Endothelial cell of umbilical vein (primary cell): ENCODE measurements at regions not wholly inside any gene's neighbourhood (a gene's known extent, or its start where the extent isn't known, plus 50 kb on each side); places are given as distances from the start of the nearest gene placed in this dataset.

Experiments used
- BruUV-seq: library from RNA; stranded (reverse); fragments of 400-500 nt; replicated peaks from 2 replicates; lab custom pipeline; 2021; lab: Mats Ljungman, UMichigan
- CTCF ChIA-PET: fragments of 300-600, 350-600 bp; sonication (Branson Sonifier 250); formaldehyde crosslinking; loops from one replicate; lab custom pipeline; 2021; ENCODE audit warnings: antibody characterized with exemption, inconsistent platforms; lab: Charles Lee
- POLR2A ChIA-PET: fragments of 300-600, 350-600 bp; sonication (Branson Sonifier 250); formaldehyde crosslinking; loops from one replicate; lab custom pipeline; 2021; ENCODE audit warnings: antibody characterized with exemption, inconsistent platforms; lab: Charles Lee
- DNase-seq: peaks from one replicate; pipeline ENCODE4 v3.0.0-alpha.2; 2011; ENCODE audit warnings: low read depth, low spot score
- FAIRE-seq: peaks from 2 replicates; lab custom pipeline; 2011; peaks lifted over from hg19 to GRCh38; lab: Jason Lieb, UNC
- H2AFZ ChIP-seq: 2 replicates; pipeline ENCODE4 v1.6.0; 2012; ENCODE audit warnings: low read depth, low read length, control low read depth, inconsistent platforms
- H3K27ac ChIP-seq: 2 replicates; pipeline ENCODE4 v1.5.1; 2011; ENCODE audit warnings: low read depth, mild to moderate bottlenecking, control low read depth, low read length, moderate library complexity; ENCODE audit not compliant: insufficient read depth
- H3K27me3 ChIP-seq, 2 experiments: 2 replicates each; pipeline versions ENCODE4 v1.6.0 to v1.6.1; 2011; ENCODE audit warnings: low read length in 2 of 2, mixed read lengths in 1 of 2; ENCODE audit not compliant: control insufficient read depth in 2 of 2, insufficient read depth in 2 of 2
- H3K36me3 ChIP-seq, 2 experiments: 2 replicates in 1 of 2; 3 replicates in 1 of 2; pipeline ENCODE4 v1.5.1; 2011; ENCODE audit warnings: low read length in 2 of 2, mild to moderate bottlenecking in 1 of 2, moderate library complexity in 1 of 2; ENCODE audit not compliant: control insufficient read depth in 2 of 2, insufficient read depth in 2 of 2; ENCODE audit errors: extremely low read depth in 1 of 2
- H3K4me1 ChIP-seq: 3 replicates; pipeline ENCODE4 v1.5.1; 2011; ENCODE audit warnings: mild to moderate bottlenecking, low read length; ENCODE audit not compliant: control insufficient read depth, insufficient read depth; ENCODE audit errors: extremely low read depth
- H3K4me2 ChIP-seq: 2 replicates; pipeline ENCODE4 v1.6.1; 2011; ENCODE audit warnings: low read length, control low read depth, mixed read lengths; ENCODE audit not compliant: insufficient read depth
- H3K4me3 ChIP-seq, 3 experiments: fragments of 200-600 bp in 1 of 3; sonication (generic), shearing (Covaris generic) in 1 of 3; replicated peaks in 1 of 3; 2 replicates each; pipeline ENCODE4 v1.5.1; 2011 to 2016; ENCODE audit warnings: control low read depth in 3 of 3, low read length in 3 of 3, mild to moderate bottlenecking in 2 of 3, inconsistent platforms in 1 of 3, low read depth in 1 of 3, moderate library complexity in 1 of 3; ENCODE audit not compliant: insufficient read depth in 1 of 3
- H3K79me2 ChIP-seq: 2 replicates; pipeline ENCODE4 v1.6.0; 2012; ENCODE audit warnings: low read length, inconsistent platforms; ENCODE audit not compliant: control insufficient read depth, insufficient read depth
- H3K9ac ChIP-seq: replicated peaks from 2 replicates; pipeline ENCODE3; 2011; ENCODE audit warnings: low read length, control low read depth; ENCODE audit not compliant: insufficient read depth; ENCODE audit errors: extremely low read depth
- H3K9me1 ChIP-seq: replicated peaks from 3 replicates; pipeline ENCODE4 v1.6.0; 2011; ENCODE audit warnings: mild to moderate bottlenecking, low read length; ENCODE audit not compliant: control insufficient read depth, insufficient read depth; ENCODE audit errors: extremely low read depth
- H3K9me3 ChIP-seq: replicated peaks from 2 replicates; pipeline ENCODE4 v1.5.1; 2012; ENCODE audit warnings: low read length, inconsistent platforms; ENCODE audit not compliant: control insufficient read depth, insufficient read depth
- H4K20me1 ChIP-seq: replicated peaks from 2 replicates; pipeline ENCODE3; 2011; ENCODE audit warnings: mild to moderate bottlenecking, low read length; ENCODE audit not compliant: control insufficient read depth, insufficient read depth; ENCODE audit errors: extremely low read depth
- CTCF ChIP-seq, 2 donors: IDR thresholded peaks; 1 replicate in 1 of 2; 2 replicates in 1 of 2; pipeline ENCODE4 v1.5.1; 2011; ENCODE audit warnings: low read length in 2 of 2, mild to moderate bottlenecking in 2 of 2, moderate library complexity in 2 of 2, control low read depth in 1 of 2, inconsistent platforms in 1 of 2, low read depth in 1 of 2; ENCODE audit not compliant: insufficient read depth in 1 of 2; ENCODE audit errors: extremely low read depth in 1 of 2
- EZH2 ChIP-seq: IDR thresholded peaks from 2 replicates; pipeline ENCODE4 v1.6.1; 2012; ENCODE audit warnings: borderline replicate concordance, low read depth, mild to moderate bottlenecking, moderate library complexity, low read length, inconsistent platforms; ENCODE audit not compliant: severe bottlenecking
- FOS ChIP-seq: IDR thresholded peaks from 2 replicates; pipeline ENCODE4 v1.6.1; 2011; ENCODE audit warnings: mild to moderate bottlenecking, low read length, moderate library complexity, borderline replicate concordance; ENCODE audit not compliant: insufficient read depth
- GATA2 ChIP-seq: IDR thresholded peaks from 2 replicates; pipeline ENCODE4 v1.7.0; 2011; ENCODE audit warnings: low read depth, mild to moderate bottlenecking, moderate library complexity, mixed read lengths, low read length; ENCODE audit not compliant: insufficient read length, insufficient read depth
- JUN ChIP-seq: IDR thresholded peaks from 2 replicates; pipeline ENCODE4 v1.6.1; 2011; ENCODE audit warnings: borderline replicate concordance, low read depth; ENCODE audit not compliant: insufficient read length, insufficient read depth
- MAX ChIP-seq: IDR thresholded peaks from 2 replicates; pipeline ENCODE4 v1.6.1; 2011; ENCODE audit not compliant: insufficient read depth, insufficient read length
- MYC ChIP-seq: IDR thresholded peaks from one replicate; pipeline ENCODE4 v1.6.1; 2011; ENCODE audit warnings: mild to moderate bottlenecking, low read depth, low read length
- POLR2A ChIP-seq: IDR thresholded peaks from 2 replicates; pipeline ENCODE4 v1.6.1; 2012; ENCODE audit warnings: low read depth, mild to moderate bottlenecking, control low read depth, low read length
- POLR2AphosphoS5 ChIP-seq: IDR thresholded peaks from 2 replicates; pipeline ENCODE4 v1.6.1; 2012; ENCODE audit warnings: low read depth, mild to moderate bottlenecking, control low read depth, low read length, moderate library complexity; ENCODE audit not compliant: insufficient read depth
- dilution Hi-C: fragments of 300-500 bp; cut with MboI; formaldehyde crosslinking; loops from one replicate; pipeline ENCODE4 v1.15.0; 2019; ENCODE audit warnings: low sequenced_read_pairs; ENCODE audit not compliant: extremely low pct_ligation_motif_present
- intact Hi-C: fragments of 100-400 bp; cut with micrococcal nuclease; formaldehyde crosslinking; loops from one replicate; pipeline ENCODE4 v1.10.0; 2022

- CTCF ChIA-PET: interaction anchor here (0.6 to 1.5 kb wide), 5 partner anchors 12 to 156 kb away, joined by 3 to 4 read pairs (median 3); no protein-coding TSS in a partner anchor
- no peaks in the 10 kb centered on the region for H3K4me1 ChIP-seq
- FAIRE-seq (no peak), DNase-seq (no peak)
- H3K27me3 ChIP-seq: peaks cover 20 to 24% of the 10 kb centered on the region in 2 experiments
- H3K4me3 ChIP-seq: no peak overlapping the region
- intact Hi-C loops (no loop called here), dilution Hi-C loops (no loop called here)
- H3K9me3 ChIP-seq: no peaks in the 10 kb centered on the region
- H3K36me3 ChIP-seq: no peaks in the 10 kb centered on the region
- no peaks in the 10 kb centered on the region for H4K20me1 ChIP-seq
- no peak overlapping the region for H2AFZ ChIP-seq
- BruUV-seq: no TSS peak
- POLR2A ChIA-PET: interaction anchor here (1.2 kb wide), 1 partner anchor 143 kb away, joined by 4 read pairs; no protein-coding TSS in a partner anchor
- no peaks in the 10 kb centered on the region for H3K9me1 ChIP-seq
- no peak overlapping the region for H3K9ac ChIP-seq
- H3K27ac ChIP-seq: no peak overlapping the region
- H3K79me2 ChIP-seq: no peaks in the 10 kb centered on the region
- H3K4me2 ChIP-seq: no peak overlapping the region
- TF ChIP-seq CTCF (IDR thresholded peaks at IDR 0.05; ENCODE audit: extremely low read depth in 1 of 2, insufficient read depth in 1 of 2, low read depth in 1 of 2, low read length in 2 of 2): no peak
- TF ChIP-seq JUN: no peak
- no peak for TF ChIP-seq GATA2
- TF ChIP-seq MYC: no peak
- no peak for TF ChIP-seq POLR2AphosphoS5
- no peak for TF ChIP-seq MAX
- TF ChIP-seq EZH2: no peak
- no peak for TF ChIP-seq POLR2A
- no peak for TF ChIP-seq FOS
These were observed 153.4 kb upstream of the GSE1 start for GRCh38 chr16:85459529-85460251.
